ENCODE measurements at regions not wholly inside any gene's neighbourhood (a gene's known extent, or its start where the extent isn't known, plus 50 kb on each side); places are given as distances from the start of the nearest gene placed in this dataset.

DNA sequence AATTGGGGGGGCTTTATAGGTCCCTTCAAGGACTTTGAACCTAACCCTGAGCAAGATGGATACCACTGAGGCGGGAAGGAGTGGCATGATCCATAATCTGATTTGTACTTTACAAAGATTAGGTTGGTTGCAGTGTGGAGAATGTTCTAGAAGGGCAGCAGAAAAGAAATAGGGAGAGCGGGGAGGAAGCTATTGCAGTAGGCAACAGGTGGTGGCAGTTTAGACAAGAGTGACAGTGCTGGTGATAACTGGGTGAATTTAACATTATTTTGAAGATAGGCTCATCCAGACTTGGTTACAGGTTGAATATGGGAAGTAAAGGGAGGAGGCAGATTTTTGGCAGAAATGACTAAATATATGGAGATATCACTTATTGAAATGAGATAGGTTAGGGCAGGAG, 179.9 kb upstream of the CADM1 start:
- H3K9me3 ChIP-seq (ENCODE audit: control insufficient read depth, low read length) = no peaks in the 10 kb centered on the region
- peaks cover 16% of the 10 kb centered on the region for H3K4me1 Mint-ChIP-seq
- H3K9ac ChIP-seq (ENCODE audit: extremely low read depth, low read length, poor library complexity, severe bottlenecking) = no peak overlapping the region
- no peaks in the 10 kb centered on the region for H3K36me3 Mint-ChIP-seq (ENCODE audit: low read depth)
- H3K27me3 Mint-ChIP-seq (ENCODE audit: insufficient read depth) = peaks cover 23% of the 10 kb centered on the region
- H3K36me3 ChIP-seq (ENCODE audit: control insufficient read depth, insufficient read depth, low read length) = no peaks in the 10 kb centered on the region
- TF ChIP-seq, protein P1, sequence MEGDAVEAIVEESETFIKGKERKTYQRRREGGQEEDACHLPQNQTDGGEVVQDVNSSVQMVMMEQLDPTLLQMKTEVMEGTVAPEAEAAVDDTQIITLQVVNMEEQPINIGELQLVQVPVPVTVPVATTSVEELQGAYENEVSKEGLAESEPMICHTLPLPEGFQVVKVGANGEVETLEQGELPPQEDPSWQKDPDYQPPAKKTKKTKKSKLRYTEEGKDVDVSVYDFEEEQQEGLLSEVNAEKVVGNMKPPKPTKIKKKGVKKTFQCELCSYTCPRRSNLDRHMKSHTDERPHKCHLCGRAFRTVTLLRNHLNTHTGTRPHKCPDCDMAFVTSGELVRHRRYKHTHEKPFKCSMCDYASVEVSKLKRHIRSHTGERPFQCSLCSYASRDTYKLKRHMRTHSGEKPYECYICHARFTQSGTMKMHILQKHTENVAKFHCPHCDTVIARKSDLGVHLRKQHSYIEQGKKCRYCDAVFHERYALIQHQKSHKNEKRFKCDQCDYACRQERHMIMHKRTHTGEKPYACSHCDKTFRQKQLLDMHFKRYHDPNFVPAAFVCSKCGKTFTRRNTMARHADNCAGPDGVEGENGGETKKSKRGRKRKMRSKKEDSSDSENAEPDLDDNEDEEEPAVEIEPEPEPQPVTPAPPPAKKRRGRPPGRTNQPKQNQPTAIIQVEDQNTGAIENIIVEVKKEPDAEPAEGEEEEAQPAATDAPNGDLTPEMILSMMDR (conservative IDR thresholded peaks at IDR 0.05) = no peak
- H3K9me3 Mint-ChIP-seq = no peaks in the 10 kb centered on the region
- no peak overlapping the region for H3K27ac ChIP-seq (ENCODE audit: low read depth, low read length)
- H3K4me3 ChIP-seq (ENCODE audit: low read length) = no peak overlapping the region
- no peak overlapping the region for H3K27ac Mint-ChIP-seq
- 95 to 100% methylated on average over 2 of the region's 2 CpGs for WGBS, 2 experiments (ENCODE audit: insufficient coverage in 1 of 2, insufficient read length in 1 of 2)
- H3K27me3 ChIP-seq (ENCODE audit: control insufficient read depth, insufficient read depth, low read length, poor library complexity, severe bottlenecking) = peaks cover 3% of the 10 kb centered on the region
- no peak for DNase-seq
- H3K4me3 Mint-ChIP-seq = no peak overlapping the region
- peaks cover 5% of the 10 kb centered on the region for H3K4me1 ChIP-seq (ENCODE audit: control insufficient read depth, insufficient read depth, low read length)

DNA sequence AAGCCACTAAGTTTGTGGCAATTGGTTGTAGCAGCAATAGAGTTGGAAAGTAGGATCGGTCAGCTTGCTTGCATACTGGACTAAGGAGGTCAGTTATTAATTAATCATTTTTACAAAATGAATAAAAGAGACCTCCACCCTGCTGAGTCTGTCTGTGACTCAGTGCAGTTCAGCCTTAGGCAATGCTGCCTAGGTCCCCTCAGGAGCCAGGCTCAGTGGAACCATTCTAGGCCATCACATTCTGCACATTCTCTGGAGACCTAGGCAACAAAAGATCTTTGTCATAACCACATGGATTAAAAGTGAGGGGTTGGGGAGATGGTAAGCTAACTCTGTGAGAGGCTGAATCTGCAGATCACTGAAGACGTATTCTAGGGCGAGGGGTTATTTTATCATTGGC, 178.7 kb upstream of the CADM1 start:
- no peaks in the 10 kb centered on the region for H3K9me3 Mint-ChIP-seq
- H3K36me3 Mint-ChIP-seq (ENCODE audit: low read depth) = no peaks in the 10 kb centered on the region
- H3K36me3 ChIP-seq (ENCODE audit: control insufficient read depth, insufficient read depth, low read length) = no peaks in the 10 kb centered on the region
- no peaks in the 10 kb centered on the region for H3K9me3 ChIP-seq (ENCODE audit: control insufficient read depth, low read length)
- no peaks in the 10 kb centered on the region for H3K27me3 ChIP-seq (ENCODE audit: control insufficient read depth, insufficient read depth, low read length, poor library complexity, severe bottlenecking)
- TF ChIP-seq, protein P1 (conservative IDR thresholded peaks at IDR 0.05) = no peak
- peaks cover 11% of the 10 kb centered on the region for H3K4me1 Mint-ChIP-seq
- H3K4me3 Mint-ChIP-seq = no peak overlapping the region
- WGBS, 2 experiments (ENCODE audit: insufficient coverage in 1 of 2, insufficient read length in 1 of 2) = 86 to 92% methylated on average over 2 to 3 of the region's 3 CpGs
- no peak overlapping the region for H3K27ac ChIP-seq (ENCODE audit: low read depth, low read length)
- H3K27me3 Mint-ChIP-seq (ENCODE audit: insufficient read depth) = peaks cover 17% of the 10 kb centered on the region
- H3K9ac ChIP-seq (ENCODE audit: extremely low read depth, low read length, poor library complexity, severe bottlenecking) = no peak overlapping the region
- DNase-seq = no peak
- H3K4me3 ChIP-seq (ENCODE audit: low read length) = no peak overlapping the region
- H3K27ac Mint-ChIP-seq = no peak overlapping the region
- peaks cover 9% of the 10 kb centered on the region for H3K4me1 ChIP-seq (ENCODE audit: control insufficient read depth, insufficient read depth, low read length)

DNA sequence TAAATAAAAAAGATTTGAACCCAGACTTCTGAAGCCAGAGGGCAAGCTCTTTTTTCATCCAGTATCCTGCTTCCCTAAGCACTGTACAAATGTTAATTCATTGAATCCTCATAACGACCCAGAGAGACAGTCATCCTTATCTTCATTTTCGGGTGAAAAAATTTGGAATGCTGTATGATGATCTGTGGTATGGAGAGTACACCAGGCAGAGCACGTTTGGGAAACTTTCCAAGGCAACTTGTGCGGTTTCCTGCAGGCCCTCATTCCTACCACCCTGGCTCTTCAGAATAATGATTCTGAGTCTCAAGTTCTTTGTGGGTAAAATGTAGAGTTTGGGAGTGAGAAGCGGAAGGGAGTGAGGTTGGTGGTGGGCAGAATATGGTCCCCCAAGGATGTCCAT, 177.9 kb upstream of the CADM1 start:
- H3K27ac ChIP-seq (ENCODE audit: low read depth, low read length) = no peak overlapping the region
- DNase-seq = no peak
- no peaks in the 10 kb centered on the region for H3K9me3 Mint-ChIP-seq
- peaks cover 9% of the 10 kb centered on the region for H3K4me1 Mint-ChIP-seq
- peaks cover 16% of the 10 kb centered on the region for H3K27me3 Mint-ChIP-seq (ENCODE audit: insufficient read depth)
- no peaks in the 10 kb centered on the region for H3K9me3 ChIP-seq (ENCODE audit: control insufficient read depth, low read length)
- no peak overlapping the region for H3K4me3 Mint-ChIP-seq
- no peaks in the 10 kb centered on the region for H3K27me3 ChIP-seq (ENCODE audit: control insufficient read depth, insufficient read depth, low read length, poor library complexity, severe bottlenecking)
- H3K4me3 ChIP-seq (ENCODE audit: low read length) = no peak overlapping the region
- TF ChIP-seq, protein P1 (conservative IDR thresholded peaks at IDR 0.05) = no peak
- WGBS, 2 experiments (ENCODE audit: insufficient coverage in 1 of 2, insufficient read length in 1 of 2) = 86 to 100% methylated on average over 2 to 5 of the region's 5 CpGs
- no peaks in the 10 kb centered on the region for H3K36me3 ChIP-seq (ENCODE audit: control insufficient read depth, insufficient read depth, low read length)
- peaks cover 11% of the 10 kb centered on the region for H3K4me1 ChIP-seq (ENCODE audit: control insufficient read depth, insufficient read depth, low read length)
- H3K9ac ChIP-seq (ENCODE audit: extremely low read depth, low read length, poor library complexity, severe bottlenecking) = no peak overlapping the region
- H3K27ac Mint-ChIP-seq = no peak overlapping the region
- H3K36me3 Mint-ChIP-seq (ENCODE audit: low read depth) = no peaks in the 10 kb centered on the region

Data from endodermal cell (in vitro differentiated cells).